ENCODE measurements at regions not wholly inside any gene's neighbourhood (a gene's known extent, or its start where the extent isn't known, plus 50 kb on each side); places are given as distances from the start of the nearest gene placed in this dataset.

GRCh38 chr4:123924536-123924935, 527.9 kb downstream of the SPRY1 start:
- H2AFZ ChIP-seq (ENCODE audit: low read depth), result no peak overlapping the region
- no peaks in the 10 kb centered on the region for H4K20me1 ChIP-seq (ENCODE audit: insufficient read depth)
- H3K9ac ChIP-seq, result no peak overlapping the region
- no peaks in the 10 kb centered on the region for H3K4me1 ChIP-seq (ENCODE audit: low read depth, poor library complexity, severe bottlenecking)
- H3K27ac ChIP-seq, result no peak overlapping the region
- H3K36me3 ChIP-seq (ENCODE audit: insufficient read depth), result no peaks in the 10 kb centered on the region
- H3K79me2 ChIP-seq (ENCODE audit: insufficient read depth, low read depth), result no peaks in the 10 kb centered on the region
- H3K27me3 ChIP-seq (ENCODE audit: insufficient read depth, low read depth), result no peaks in the 10 kb centered on the region
- H3K4me2 ChIP-seq, result no peak overlapping the region
- no peak overlapping the region for H3K4me3 ChIP-seq (IDR thresholded peaks at IDR 0.05; ENCODE audit: insufficient read depth, low read depth, low read length)
- TF ChIP-seq CTCF (conservative IDR thresholded peaks at IDR 0.05; ENCODE audit: low read depth, low read length), result no peak

DNA sequence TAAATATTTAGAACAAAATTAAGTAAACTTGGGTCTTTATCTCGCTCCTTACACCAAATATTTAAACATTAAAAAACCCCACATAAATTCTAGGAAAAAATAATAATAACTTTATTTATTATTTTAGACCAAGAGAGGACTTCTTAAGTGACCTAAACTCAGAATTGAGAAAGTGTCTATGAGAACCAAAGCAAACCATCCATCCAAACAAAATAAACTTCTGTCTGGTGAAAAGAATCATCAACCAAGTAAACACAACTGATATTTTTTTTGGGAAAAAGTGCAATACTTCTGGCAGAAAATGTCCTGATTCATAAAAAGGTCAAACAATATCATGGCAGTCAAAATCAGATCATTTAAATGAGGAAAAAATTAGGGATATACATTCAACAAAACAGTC, 533.0 kb downstream of the SPRY1 start:
- Histone ChIP-seq H3K27ac (no peak overlapping the region), H3K4me1 (ENCODE audit: low read depth, poor library complexity, severe bottlenecking) (no peaks in the 10 kb centered on the region), H3K9ac (no peak overlapping the region), H3K36me3 (ENCODE audit: insufficient read depth) (no peaks in the 10 kb centered on the region), H3K79me2 (ENCODE audit: insufficient read depth, low read depth) (no peaks in the 10 kb centered on the region), H3K27me3 (ENCODE audit: insufficient read depth, low read depth) (no peaks in the 10 kb centered on the region), H3K4me3 (IDR thresholded peaks at IDR 0.05; ENCODE audit: insufficient read depth, low read depth, low read length) (no peak overlapping the region), H2AFZ (ENCODE audit: low read depth) (no peak overlapping the region), H3K4me2 (no peak overlapping the region), H4K20me1 (ENCODE audit: insufficient read depth) (no peaks in the 10 kb centered on the region)
- TF ChIP-seq CTCF (conservative IDR thresholded peaks at IDR 0.05; ENCODE audit: low read depth, low read length), result no peak

GRCh38 chr4:123930996-123931395, 534.4 kb downstream of the SPRY1 start:
- Histone ChIP-seq H3K79me2 (ENCODE audit: insufficient read depth, low read depth) (no peaks in the 10 kb centered on the region), H3K9ac (no peak overlapping the region), H4K20me1 (ENCODE audit: insufficient read depth) (no peaks in the 10 kb centered on the region), H3K27me3 (ENCODE audit: insufficient read depth, low read depth) (no peaks in the 10 kb centered on the region), H2AFZ (ENCODE audit: low read depth) (no peak overlapping the region), H3K27ac (no peak overlapping the region), H3K36me3 (ENCODE audit: insufficient read depth) (no peaks in the 10 kb centered on the region), H3K4me2 (no peak overlapping the region), H3K4me3 (IDR thresholded peaks at IDR 0.05; ENCODE audit: insufficient read depth, low read depth, low read length) (no peak overlapping the region), H3K4me1 (ENCODE audit: low read depth, poor library complexity, severe bottlenecking) (no peaks in the 10 kb centered on the region)
- TF ChIP-seq CTCF (conservative IDR thresholded peaks at IDR 0.05; ENCODE audit: low read depth, low read length), result no peak

DNA sequence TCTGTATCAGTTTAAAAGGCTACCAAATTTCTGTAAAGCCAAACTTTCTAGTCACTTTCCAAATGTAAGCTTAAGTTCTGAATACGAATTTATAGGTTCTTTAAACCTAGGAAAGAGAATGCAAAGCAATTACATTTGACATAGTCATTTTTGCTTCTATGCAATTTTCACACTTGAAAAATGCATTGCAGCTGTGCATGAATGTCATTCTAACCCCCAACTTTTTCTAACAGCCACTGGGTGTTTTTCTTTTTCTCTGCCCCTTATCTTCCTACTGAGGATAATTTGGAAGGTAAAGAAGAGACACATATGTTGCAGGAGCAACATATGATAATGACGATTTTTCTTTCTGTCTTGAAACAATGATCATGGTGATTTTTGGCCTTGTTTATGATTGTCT, 537.5 kb downstream of the SPRY1 start:
- Histone ChIP-seq H3K4me3 (IDR thresholded peaks at IDR 0.05; ENCODE audit: insufficient read depth, low read depth, low read length) (no peak overlapping the region), H3K79me2 (ENCODE audit: insufficient read depth, low read depth) (no peaks in the 10 kb centered on the region), H3K27ac (no peak overlapping the region), H3K4me2 (no peak overlapping the region), H3K36me3 (ENCODE audit: insufficient read depth) (no peaks in the 10 kb centered on the region), H2AFZ (ENCODE audit: low read depth) (no peak overlapping the region), H3K9ac (no peak overlapping the region), H4K20me1 (ENCODE audit: insufficient read depth) (no peaks in the 10 kb centered on the region), H3K27me3 (ENCODE audit: insufficient read depth, low read depth) (no peaks in the 10 kb centered on the region), H3K4me1 (ENCODE audit: low read depth, poor library complexity, severe bottlenecking) (no peaks in the 10 kb centered on the region)
- no peak for TF ChIP-seq CTCF (conservative IDR thresholded peaks at IDR 0.05; ENCODE audit: low read depth, low read length)

- H3K4me3 ChIP-seq (IDR thresholded peaks at IDR 0.05; ENCODE audit: insufficient read depth, low read depth, low read length), result no peak overlapping the region
- H3K4me2 ChIP-seq, result no peak overlapping the region
- no peaks in the 10 kb centered on the region for H3K27me3 ChIP-seq (ENCODE audit: insufficient read depth, low read depth)
- H3K4me1 ChIP-seq (ENCODE audit: low read depth, poor library complexity, severe bottlenecking), result no peaks in the 10 kb centered on the region
- H3K36me3 ChIP-seq (ENCODE audit: insufficient read depth), result no peaks in the 10 kb centered on the region
- no peak overlapping the region for H2AFZ ChIP-seq (ENCODE audit: low read depth)
- no peak overlapping the region for H3K27ac ChIP-seq
- no peaks in the 10 kb centered on the region for H3K79me2 ChIP-seq (ENCODE audit: insufficient read depth, low read depth)
- no peak overlapping the region for H3K9ac ChIP-seq
- H4K20me1 ChIP-seq (ENCODE audit: insufficient read depth), result no peaks in the 10 kb centered on the region
- TF ChIP-seq CTCF (conservative IDR thresholded peaks at IDR 0.05; ENCODE audit: low read depth, low read length), result no peak
Measured at GRCh38 chr4:123936621-123937043, 540.0 kb downstream of the SPRY1 start.

Measured in KMS-11 (cell line).